ENCODE measurements at regions not wholly inside any gene's neighbourhood (a gene's known extent, or its start where the extent isn't known, plus 50 kb on each side); places are given as distances from the start of the nearest gene placed in this dataset.

DNA sequence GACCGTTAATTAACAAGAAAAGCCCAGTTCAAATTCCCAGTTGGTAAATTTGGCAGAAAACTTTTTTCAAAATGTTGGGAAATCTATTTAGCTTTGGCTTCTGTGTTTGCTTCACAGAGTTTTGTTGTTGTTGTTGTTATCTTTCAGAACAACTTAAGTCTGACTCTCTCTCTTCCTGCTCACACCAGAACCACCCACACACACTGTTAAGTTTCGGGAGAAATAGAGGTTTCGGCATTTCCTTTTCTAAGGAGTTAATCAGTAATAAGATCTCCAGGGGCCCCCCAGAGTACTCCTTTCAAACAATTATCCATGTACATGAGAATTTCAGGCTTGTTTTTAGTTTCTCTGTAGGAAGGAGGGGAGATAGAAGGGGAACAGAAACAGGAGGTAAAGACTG, 106.2 kb upstream of the PTCHD1 start:
- TF ChIP-seq CTCF (IDR thresholded peaks at IDR 0.05; ENCODE audit: insufficient read depth, low read length, poor library complexity, severe bottlenecking), result no peak
- H3K4me3 ChIP-seq (replicated peaks; ENCODE audit: low read depth, low read length), result no peak overlapping the region
- DNase-seq (ENCODE audit: extremely low read depth, insufficient read length), result no peak
- H3K27me3 ChIP-seq (replicated peaks; ENCODE audit: control insufficient read depth, insufficient read depth, low read length), result no peaks in the 10 kb centered on the region
- no peaks in the 10 kb centered on the region for H3K36me3 ChIP-seq (ENCODE audit: control insufficient read depth, insufficient read depth, low read length)

DNA sequence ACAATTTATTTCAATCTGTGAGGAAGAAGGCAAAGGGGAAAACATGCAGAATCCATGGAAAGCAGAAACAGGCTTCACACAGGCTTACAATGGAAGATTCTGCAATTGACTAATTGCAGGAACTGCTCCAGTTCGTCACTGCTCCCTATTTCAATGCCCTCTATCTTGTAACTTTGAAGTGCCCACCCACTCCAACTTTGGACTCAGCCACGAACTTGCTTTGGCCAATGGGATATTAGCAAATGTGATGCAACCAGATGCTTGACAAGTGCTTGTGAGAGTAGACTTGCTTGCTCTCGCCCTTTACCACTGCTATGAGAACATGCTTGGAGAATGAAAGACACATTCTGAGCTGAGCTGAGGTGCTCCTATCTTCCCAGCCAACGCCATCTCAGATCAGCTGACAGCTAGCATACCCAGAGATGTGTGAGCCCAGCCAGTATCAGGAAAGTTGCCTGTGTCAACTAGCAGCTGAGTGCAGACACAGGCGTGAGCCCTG, 105.7 kb upstream of the PTCHD1 start:
- Histone ChIP-seq H3K4me3 (replicated peaks; ENCODE audit: low read depth, low read length) (no peak overlapping the region), H3K36me3 (ENCODE audit: control insufficient read depth, insufficient read depth, low read length) (no peaks in the 10 kb centered on the region), H3K27me3 (replicated peaks; ENCODE audit: control insufficient read depth, insufficient read depth, low read length) (no peaks in the 10 kb centered on the region)
- no peak for TF ChIP-seq CTCF (IDR thresholded peaks at IDR 0.05; ENCODE audit: insufficient read depth, low read length, poor library complexity, severe bottlenecking)
- no peak for DNase-seq (ENCODE audit: extremely low read depth, insufficient read length)

DNA sequence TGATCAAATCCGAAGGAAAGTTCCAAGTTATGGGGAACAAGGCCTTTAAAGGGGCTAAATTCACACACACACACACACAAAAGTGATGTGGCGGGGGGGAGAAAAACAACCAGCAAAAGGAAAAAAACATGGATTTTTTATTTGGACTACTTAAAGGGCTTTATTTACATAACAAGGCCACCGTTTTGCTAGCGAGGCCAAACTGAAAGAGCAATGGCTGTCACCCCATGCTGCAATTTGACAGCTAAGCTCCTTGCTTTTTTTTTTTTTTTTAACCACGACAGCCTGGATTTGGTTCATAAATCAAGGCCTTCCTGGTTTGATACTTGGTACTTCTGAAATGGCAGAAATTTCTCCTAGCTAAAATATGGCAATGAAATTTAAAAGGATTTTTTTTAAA, 99.6 kb upstream of the PTCHD1 start:
- H3K36me3 ChIP-seq (ENCODE audit: control insufficient read depth, insufficient read depth, low read length), result no peaks in the 10 kb centered on the region
- no peak for DNase-seq (ENCODE audit: extremely low read depth, insufficient read length)
- no peaks in the 10 kb centered on the region for H3K27me3 ChIP-seq (replicated peaks; ENCODE audit: control insufficient read depth, insufficient read depth, low read length)
- no peak overlapping the region for H3K4me3 ChIP-seq (replicated peaks; ENCODE audit: low read depth, low read length)
- TF ChIP-seq CTCF (IDR thresholded peaks at IDR 0.05; ENCODE audit: insufficient read depth, low read length, poor library complexity, severe bottlenecking), result no peak

GRCh38 chrX:23246001-23246400, 88.6 kb upstream of the PTCHD1 start:
- H3K27me3 ChIP-seq (replicated peaks; ENCODE audit: control insufficient read depth, insufficient read depth, low read length), result no peaks in the 10 kb centered on the region
- no peaks in the 10 kb centered on the region for H3K36me3 ChIP-seq (ENCODE audit: control insufficient read depth, insufficient read depth, low read length)
- no peak for DNase-seq (ENCODE audit: extremely low read depth, insufficient read length)
- TF ChIP-seq CTCF (IDR thresholded peaks at IDR 0.05; ENCODE audit: insufficient read depth, low read length, poor library complexity, severe bottlenecking), result no peak
- no peak overlapping the region for H3K4me3 ChIP-seq (replicated peaks; ENCODE audit: low read depth, low read length)

DNA sequence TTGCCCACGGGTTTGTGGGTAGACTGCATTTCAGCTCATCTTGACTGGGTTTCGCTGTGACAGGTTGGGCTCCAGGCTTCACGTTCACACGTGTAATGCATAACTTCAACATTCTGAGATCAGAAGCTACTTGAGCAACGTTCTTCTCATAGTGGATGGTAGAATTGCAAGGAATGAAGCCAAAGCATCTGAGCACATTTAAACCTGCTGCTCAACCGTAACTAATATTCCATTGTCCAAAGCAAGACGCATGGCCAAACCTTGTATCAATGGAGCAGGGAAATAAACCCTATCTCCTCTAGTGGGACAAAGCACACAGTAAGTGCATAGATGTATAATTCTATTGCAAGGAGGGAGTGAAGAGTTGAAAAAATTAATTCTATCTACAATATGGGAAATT, 86.5 kb upstream of the PTCHD1 start:
- no peak overlapping the region for H3K4me3 ChIP-seq (replicated peaks; ENCODE audit: low read depth, low read length)
- no peaks in the 10 kb centered on the region for H3K27me3 ChIP-seq (replicated peaks; ENCODE audit: control insufficient read depth, insufficient read depth, low read length)
- no peak for DNase-seq (ENCODE audit: extremely low read depth, insufficient read length)
- TF ChIP-seq CTCF (IDR thresholded peaks at IDR 0.05; ENCODE audit: insufficient read depth, low read length, poor library complexity, severe bottlenecking), result no peak
- no peaks in the 10 kb centered on the region for H3K36me3 ChIP-seq (ENCODE audit: control insufficient read depth, insufficient read depth, low read length)

DNA sequence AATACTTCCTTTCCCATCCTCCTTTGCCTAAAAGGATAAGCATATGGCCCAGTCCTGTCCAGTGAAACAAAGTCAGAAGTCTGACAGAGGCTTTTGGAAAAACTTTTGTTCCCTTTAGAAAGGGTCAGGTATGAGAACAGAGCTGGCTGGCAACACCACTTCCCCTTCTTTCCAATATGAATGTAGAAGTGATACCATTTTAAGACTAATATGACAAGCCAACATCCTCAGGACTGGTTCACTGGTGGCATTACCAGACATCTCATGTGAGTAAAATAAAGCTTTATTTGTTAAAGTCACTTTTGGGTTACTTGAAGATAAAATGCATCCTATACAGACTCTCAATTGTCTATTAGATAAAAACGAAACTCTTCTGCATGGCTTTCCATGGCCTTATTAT, 83.6 kb upstream of the PTCHD1 start:
- Histone ChIP-seq H3K36me3 (ENCODE audit: control insufficient read depth, insufficient read depth, low read length) (no peaks in the 10 kb centered on the region), H3K4me3 (replicated peaks; ENCODE audit: low read depth, low read length) (no peak overlapping the region), H3K27me3 (replicated peaks; ENCODE audit: control insufficient read depth, insufficient read depth, low read length) (no peaks in the 10 kb centered on the region)
- no peak for TF ChIP-seq CTCF (IDR thresholded peaks at IDR 0.05; ENCODE audit: insufficient read depth, low read length, poor library complexity, severe bottlenecking)
- DNase-seq (ENCODE audit: extremely low read depth, insufficient read length), result no peak
